Psoas muscle (tissue), 7 donors: ENCODE measurements at regions not wholly inside any gene's neighbourhood (a gene's known extent, or its start where the extent isn't known, plus 50 kb on each side); places are given as distances from the start of the nearest gene placed in this dataset.

Experiments used
- ATAC-seq, 4 donors: fragments of 200-7000 bp; cut with Tn5 transposase; one replicate each; pipeline ENCODE4 v1.9.1; 2020; ENCODE audit warnings: moderate library complexity in 3 of 4, mild to moderate bottlenecking in 2 of 4
- DNase-seq, 2 donors: peaks; one replicate each; pipeline ENCODE4 v3.0.0-alpha.2; 2020
- H3K27ac ChIP-seq: fragments of 200-600 bp; one replicate; pipeline ENCODE4 v1.8.0; 2022
- H3K27me3 ChIP-seq, 3 donors: fragments of 200-600 bp in 1 of 3; one replicate each; pipeline versions ENCODE4 v1.6.1 to v1.8.0; 2013 to 2022; ENCODE audit warnings: low read length in 2 of 3, mild to moderate bottlenecking in 2 of 3, moderate library complexity in 1 of 3; ENCODE audit not compliant: insufficient read depth in 3 of 3
- H3K36me3 ChIP-seq, 2 donors: fragments of 200-600 bp in 1 of 2; one replicate each; pipeline versions ENCODE4 v1.6.1 to v1.8.0; 2013 to 2022; ENCODE audit warnings: low read depth in 1 of 2, mild to moderate bottlenecking in 1 of 2, moderate library complexity in 1 of 2; ENCODE audit not compliant: insufficient read depth in 1 of 2
- H3K4me1 ChIP-seq: fragments of 200-600 bp; one replicate; pipeline ENCODE4 v1.8.0; 2022
- H3K4me3 ChIP-seq: fragments of 200-600 bp; one replicate; pipeline ENCODE4 v1.8.0; 2022; ENCODE audit warnings: mild to moderate bottlenecking
- H3K9me3 ChIP-seq: fragments of 200-600 bp; one replicate; pipeline ENCODE4 v1.8.0; 2022
- WGBS, 3 donors: extraction: QIAGEN DNeasy Blood & Tissue Kit; methylation state at CpG; one replicate each; pipeline versions ENCODE4 v1.1.6 to v1.1.7; 2013; 5-methylcytosine and 5-hydroxymethylcytosine counted together
- intact Hi-C, 2 donors: fragments of 100-400 bp; cut with DNase I; formaldehyde crosslinking; loops; one replicate each; pipeline versions ENCODE4 v1.11.0 to v1.14.2; 2022
- TF ChIP-seq, protein P1 (sequence below): fragments of 200-600 bp; IDR thresholded peaks from one replicate; pipeline ENCODE4 v1.8.0; 2022; ENCODE audit warnings: antibody characterized with exemption
- donor health status: healthy with polysubstance abuse.
- donor health status: DM: no; HTN: no; CAD: no; lungs with moderate emphysema.
- donor health status: Bipolar disorder and iron deficiency.
- donor health status: healthy.
- donor health status: DM: yes; HTN: yes; CAD: no.
- donor health status: DM: no; HTN: no; CAD: no.
- donor health status: DM: yes; HTN: yes; CAD: no.

DNA sequence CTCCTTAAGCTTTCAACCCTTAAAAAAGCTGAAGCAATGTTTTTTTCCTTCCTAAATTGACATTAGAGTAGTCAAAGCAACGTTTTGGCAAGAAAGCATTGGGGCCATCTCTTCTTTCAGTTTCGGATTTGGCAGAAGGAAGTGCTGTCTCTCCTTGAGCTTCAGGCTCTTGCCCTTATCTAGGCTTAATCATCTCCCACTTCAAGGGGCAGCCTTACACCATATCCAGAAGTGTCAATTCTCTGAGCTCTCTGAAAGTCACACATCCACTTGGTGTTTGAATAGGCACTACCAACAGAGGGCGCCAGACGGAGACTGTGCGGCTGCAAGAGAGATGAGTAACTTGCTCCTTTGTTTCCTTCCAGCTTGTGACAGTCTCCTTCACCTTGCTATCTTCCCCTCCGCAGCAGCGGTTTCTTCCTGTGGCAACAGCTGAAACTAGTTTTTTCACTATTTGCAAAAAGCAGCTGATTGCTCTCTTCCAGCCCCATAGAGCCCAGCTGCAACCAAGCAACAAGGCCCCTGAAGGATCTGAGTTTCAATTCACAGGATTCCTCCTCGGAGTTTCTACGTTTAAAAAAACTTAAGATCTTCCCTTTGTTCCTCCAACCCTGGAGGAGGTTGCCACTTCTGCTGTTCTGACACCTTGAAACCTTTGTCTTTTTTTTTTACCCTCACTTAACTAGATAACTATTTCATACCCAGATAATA lies 147.0 kb upstream of the SLCO3A1 start:
- DNase-seq: peak; percentile 74 to 76

GRCh38 chr15:91710080-91710698 lies 143.3 kb upstream of the SLCO3A1 start:
- TF ChIP-seq, protein P1, sequence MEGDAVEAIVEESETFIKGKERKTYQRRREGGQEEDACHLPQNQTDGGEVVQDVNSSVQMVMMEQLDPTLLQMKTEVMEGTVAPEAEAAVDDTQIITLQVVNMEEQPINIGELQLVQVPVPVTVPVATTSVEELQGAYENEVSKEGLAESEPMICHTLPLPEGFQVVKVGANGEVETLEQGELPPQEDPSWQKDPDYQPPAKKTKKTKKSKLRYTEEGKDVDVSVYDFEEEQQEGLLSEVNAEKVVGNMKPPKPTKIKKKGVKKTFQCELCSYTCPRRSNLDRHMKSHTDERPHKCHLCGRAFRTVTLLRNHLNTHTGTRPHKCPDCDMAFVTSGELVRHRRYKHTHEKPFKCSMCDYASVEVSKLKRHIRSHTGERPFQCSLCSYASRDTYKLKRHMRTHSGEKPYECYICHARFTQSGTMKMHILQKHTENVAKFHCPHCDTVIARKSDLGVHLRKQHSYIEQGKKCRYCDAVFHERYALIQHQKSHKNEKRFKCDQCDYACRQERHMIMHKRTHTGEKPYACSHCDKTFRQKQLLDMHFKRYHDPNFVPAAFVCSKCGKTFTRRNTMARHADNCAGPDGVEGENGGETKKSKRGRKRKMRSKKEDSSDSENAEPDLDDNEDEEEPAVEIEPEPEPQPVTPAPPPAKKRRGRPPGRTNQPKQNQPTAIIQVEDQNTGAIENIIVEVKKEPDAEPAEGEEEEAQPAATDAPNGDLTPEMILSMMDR: no peak
- ATAC-seq: no peak
- DNase-seq: no peak
- WGBS, 3 donors: 79 to 84% (median 82%) methylated on average over 3 of the region's 3 CpGs
- Histone ChIP-seq H3K4me1 (no peaks in the 10 kb centered on the region), H3K9me3 (no peaks in the 10 kb centered on the region), H3K4me3 (no peak overlapping the region), H3K27ac (no peak overlapping the region), H3K36me3 (no peaks in the 10 kb centered on the region), H3K27me3 (peaks cover 0 to 5% (median 3%) of the 10 kb centered on the region in 3 donors)
- intact Hi-C loops: no loop called here

More for the DNA sequence above, 147.0 kb upstream of the SLCO3A1 start:
- TF ChIP-seq, protein P1: peak; percentile 78
- 18 to 23% (median 21%) methylated on average over 9 of the region's 9 CpGs for WGBS, 3 donors
- Histone ChIP-seq H3K4me3 (no peak overlapping the region), H3K9me3 (no peaks in the 10 kb centered on the region), H3K27ac (no peak overlapping the region), H3K4me1 (no peaks in the 10 kb centered on the region), H3K27me3 (peaks cover 0 to 3% (median 0%) of the 10 kb centered on the region in 3 donors), H3K36me3 (no peaks in the 10 kb centered on the region)
- intact Hi-C loops: loop anchor here (2.0 to 5.0 kb wide), 3 partner anchors 371 to 404 kb away; no protein-coding TSS in a partner anchor
- ATAC-seq: peak; percentile 64 to 76 (median 72)

GRCh38 chr15:91711384-91712033 lies 142.0 kb upstream of the SLCO3A1 start:
- TF ChIP-seq, protein P1: no peak
- intact Hi-C loops: no loop called here
- Histone ChIP-seq H3K36me3 (no peaks in the 10 kb centered on the region), H3K4me1 (no peaks in the 10 kb centered on the region), H3K27ac (no peak overlapping the region), H3K9me3 (no peaks in the 10 kb centered on the region), H3K4me3 (no peak overlapping the region), H3K27me3 (peaks cover 2 to 5% (median 3%) of the 10 kb centered on the region in 3 donors)
- no peak for DNase-seq
- 67 to 73% (median 72%) methylated on average over 9 of the region's 9 CpGs for WGBS, 3 donors
- no peak for ATAC-seq

- TF ChIP-seq, protein P1: no peak
- DNase-seq (no peak), ATAC-seq (no peak)
- 52 to 58% (median 53%) methylated on average over 7 of the region's 7 CpGs for WGBS, 3 donors
- no peak overlapping the region for H3K27ac ChIP-seq
- peaks cover 2 to 5% (median 3%) of the 10 kb centered on the region in 3 donors for H3K27me3 ChIP-seq
- no peak overlapping the region for H3K4me3 ChIP-seq
- intact Hi-C loops: no loop called here
- H3K36me3 ChIP-seq: no peaks in the 10 kb centered on the region
- H3K9me3 ChIP-seq: no peaks in the 10 kb centered on the region
- no peaks in the 10 kb centered on the region for H3K4me1 ChIP-seq
These were observed 141.2 kb upstream of the SLCO3A1 start for GRCh38 chr15:91712286-91712685.
